ENCODE measurements at regions not wholly inside any gene's neighbourhood (a gene's known extent, or its start where the extent isn't known, plus 50 kb on each side); places are given as distances from the start of the nearest gene placed in this dataset.

DNA sequence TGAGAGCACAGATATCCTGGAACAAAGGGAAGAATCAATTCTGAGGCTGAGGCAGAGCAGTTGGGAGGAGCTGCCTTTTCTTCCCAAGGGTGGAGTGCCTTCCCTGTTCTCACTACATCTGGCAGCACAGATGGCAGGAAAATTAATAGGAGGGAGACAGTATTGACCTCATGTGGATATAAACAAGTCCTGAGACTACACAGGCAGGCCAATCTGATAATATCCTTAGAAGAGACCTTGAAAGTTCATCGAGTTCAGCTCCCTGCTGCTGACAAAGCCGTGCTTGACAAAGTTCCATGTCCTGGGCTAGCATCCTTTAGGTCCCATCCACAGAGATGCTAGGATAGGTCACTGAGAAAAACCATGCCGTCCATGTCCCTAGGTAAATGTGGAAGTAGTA is 1451.5 kb downstream of the EFNB2 start:
- Histone ChIP-seq H4K8ac (ENCODE audit: low read depth in 2 of 2, low read length in 2 of 2) (no peak overlapping the region), H3K23ac (ENCODE audit: low read depth, low read length) (no peak overlapping the region), H4K20me1 (ENCODE audit: insufficient read depth, low read length) (no peaks in the 10 kb centered on the region), H3K9me1 (ENCODE audit: insufficient read depth, low read length) (no peaks in the 10 kb centered on the region), H3K9ac (ENCODE audit: low read depth, low read length) (no peak overlapping the region), H2BK15ac (ENCODE audit: low read depth, low read length) (no peak overlapping the region), H2BK5ac (ENCODE audit: low read depth, low read length, poor library complexity, severe bottlenecking) (no peak overlapping the region), H3K27me3 (ENCODE audit: control insufficient read depth, insufficient read depth, low read length) (no peaks in the 10 kb centered on the region), H2AFZ (replicated peaks; ENCODE audit: low read length, poor library complexity) (no peak overlapping the region), H3K56ac (ENCODE audit: extremely low read depth, insufficient read depth, low read length) (no peak overlapping the region), H3K14ac (replicated peaks; ENCODE audit: low read depth, low read length) (no peak overlapping the region), H2BK20ac (ENCODE audit: low read depth, low read length) (no peak overlapping the region), H4K5ac (ENCODE audit: low read depth, low read length) (no peak overlapping the region), H2AK9ac (replicated peaks; ENCODE audit: low read depth, low read length, poor library complexity) (no peak overlapping the region), H3K27ac (ENCODE audit: insufficient read depth, low read length) (no peak overlapping the region), H3K18ac (ENCODE audit: low read depth, low read length) (no peak overlapping the region), H2AK5ac (ENCODE audit: low read depth, low read length) (no peak overlapping the region), H2BK120ac (ENCODE audit: low read depth, low read length) (no peak overlapping the region), H3K36me3 (ENCODE audit: control insufficient read depth, insufficient read depth, low read length) (no peaks in the 10 kb centered on the region), H3K4ac (ENCODE audit: low read depth, low read length) (no peak overlapping the region), H3K4me1 (ENCODE audit: control insufficient read depth, insufficient read depth, low read length) (no peaks in the 10 kb centered on the region), H3K4me2 (ENCODE audit: low read depth, low read length) (no peak overlapping the region), H3K9me3 (ENCODE audit: control insufficient read depth, insufficient read depth, low read length) (no peaks in the 10 kb centered on the region), H4K91ac (ENCODE audit: insufficient read depth, low read depth, low read length) (no peak overlapping the region), H3K4me3 (ENCODE audit: insufficient read depth, low read depth, low read length) (no peak overlapping the region), H3K79me1 (ENCODE audit: low read depth in 1 of 2, low read length in 2 of 2) (no peaks in the 10 kb centered on the region)
- CTCF ChIA-PET, result no interaction called here
- no peak for ATAC-seq (ENCODE audit: low read depth)
- POLR2A ChIA-PET (ENCODE audit: unreplicated experiment), result no interaction called here
- TF ChIP-seq CHD1 (IDR thresholded peaks at IDR 0.05; ENCODE audit: low read depth, low read length), result no peak
- no peak for TF ChIP-seq NFE2L2 (IDR thresholded peaks at IDR 0.05; ENCODE audit: low read depth, low read length)
- TF ChIP-seq FOS (IDR thresholded peaks at IDR 0.05; ENCODE audit: low read depth, low read length), result no peak
- TF ChIP-seq BHLHE40 (IDR thresholded peaks at IDR 0.05; ENCODE audit: low read depth, low read length), result no peak
- TF ChIP-seq, protein P1, sequence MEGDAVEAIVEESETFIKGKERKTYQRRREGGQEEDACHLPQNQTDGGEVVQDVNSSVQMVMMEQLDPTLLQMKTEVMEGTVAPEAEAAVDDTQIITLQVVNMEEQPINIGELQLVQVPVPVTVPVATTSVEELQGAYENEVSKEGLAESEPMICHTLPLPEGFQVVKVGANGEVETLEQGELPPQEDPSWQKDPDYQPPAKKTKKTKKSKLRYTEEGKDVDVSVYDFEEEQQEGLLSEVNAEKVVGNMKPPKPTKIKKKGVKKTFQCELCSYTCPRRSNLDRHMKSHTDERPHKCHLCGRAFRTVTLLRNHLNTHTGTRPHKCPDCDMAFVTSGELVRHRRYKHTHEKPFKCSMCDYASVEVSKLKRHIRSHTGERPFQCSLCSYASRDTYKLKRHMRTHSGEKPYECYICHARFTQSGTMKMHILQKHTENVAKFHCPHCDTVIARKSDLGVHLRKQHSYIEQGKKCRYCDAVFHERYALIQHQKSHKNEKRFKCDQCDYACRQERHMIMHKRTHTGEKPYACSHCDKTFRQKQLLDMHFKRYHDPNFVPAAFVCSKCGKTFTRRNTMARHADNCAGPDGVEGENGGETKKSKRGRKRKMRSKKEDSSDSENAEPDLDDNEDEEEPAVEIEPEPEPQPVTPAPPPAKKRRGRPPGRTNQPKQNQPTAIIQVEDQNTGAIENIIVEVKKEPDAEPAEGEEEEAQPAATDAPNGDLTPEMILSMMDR (conservative IDR thresholded peaks at IDR 0.05; ENCODE audit: low read depth, low read length), result no peak
- TF ChIP-seq MAZ (IDR thresholded peaks at IDR 0.05; ENCODE audit: borderline replicate concordance, low read depth, low read length), result no peak
- TF ChIP-seq, protein P2, sequence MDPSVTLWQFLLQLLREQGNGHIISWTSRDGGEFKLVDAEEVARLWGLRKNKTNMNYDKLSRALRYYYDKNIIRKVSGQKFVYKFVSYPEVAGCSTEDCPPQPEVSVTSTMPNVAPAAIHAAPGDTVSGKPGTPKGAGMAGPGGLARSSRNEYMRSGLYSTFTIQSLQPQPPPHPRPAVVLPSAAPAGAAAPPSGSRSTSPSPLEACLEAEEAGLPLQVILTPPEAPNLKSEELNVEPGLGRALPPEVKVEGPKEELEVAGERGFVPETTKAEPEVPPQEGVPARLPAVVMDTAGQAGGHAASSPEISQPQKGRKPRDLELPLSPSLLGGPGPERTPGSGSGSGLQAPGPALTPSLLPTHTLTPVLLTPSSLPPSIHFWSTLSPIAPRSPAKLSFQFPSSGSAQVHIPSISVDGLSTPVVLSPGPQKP (IDR thresholded peaks at IDR 0.05; ENCODE audit: borderline replicate concordance, low read depth, low read length), result no peak
- no peak for TF ChIP-seq MXI1 (IDR thresholded peaks at IDR 0.05; ENCODE audit: borderline replicate concordance, low read depth, low read length)
- TF ChIP-seq, protein P3, sequence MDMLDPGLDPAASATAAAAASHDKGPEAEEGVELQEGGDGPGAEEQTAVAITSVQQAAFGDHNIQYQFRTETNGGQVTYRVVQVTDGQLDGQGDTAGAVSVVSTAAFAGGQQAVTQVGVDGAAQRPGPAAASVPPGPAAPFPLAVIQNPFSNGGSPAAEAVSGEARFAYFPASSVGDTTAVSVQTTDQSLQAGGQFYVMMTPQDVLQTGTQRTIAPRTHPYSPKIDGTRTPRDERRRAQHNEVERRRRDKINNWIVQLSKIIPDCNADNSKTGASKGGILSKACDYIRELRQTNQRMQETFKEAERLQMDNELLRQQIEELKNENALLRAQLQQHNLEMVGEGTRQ (IDR thresholded peaks at IDR 0.05; ENCODE audit: low read depth, low read length), result no peak
- no peak for TF ChIP-seq SMC3 (IDR thresholded peaks at IDR 0.05; ENCODE audit: low read depth, low read length)
- TF ChIP-seq CEBPB (IDR thresholded peaks at IDR 0.05; ENCODE audit: low read depth, low read length), result no peak
- no peak for TF ChIP-seq RFX5 (IDR thresholded peaks at IDR 0.05; ENCODE audit: low read depth, low read length)
- no peak for TF ChIP-seq POLR2A (IDR thresholded peaks at IDR 0.05; ENCODE audit: low read depth, low read length)
- no peak for TF ChIP-seq RCOR1 (IDR thresholded peaks at IDR 0.05; ENCODE audit: insufficient replicate concordance, low read length)
- TF ChIP-seq MAFK (IDR thresholded peaks at IDR 0.05; ENCODE audit: low read depth, low read length), result no peak
- TF ChIP-seq RAD21 (IDR thresholded peaks at IDR 0.05; ENCODE audit: low read length), result no peak
- no CpG with 5 or more reads among the region's 3 CpGs for WGBS, 2 experiments (ENCODE audit: extremely low coverage in 2 of 2, insufficient read length in 1 of 2)
- intact Hi-C loops (cut with micrococcal nuclease), result no loop called here
- no peak for DNase-seq
- dilution Hi-C loops (cut with HindIII; ENCODE audit: low sequenced_read_pairs, unreplicated experiment), result no loop called here
- in situ Hi-C loops (cut with MboI; ENCODE audit: low sequenced_read_pairs), result no loop called here
- no TSS peak for BruUV-seq (replicated peaks)

All from IMR-90 (cell line).